ENCODE measurements at regions not wholly inside any gene's neighbourhood (a gene's known extent, or its start where the extent isn't known, plus 50 kb on each side); places are given as distances from the start of the nearest gene placed in this dataset.

DNA sequence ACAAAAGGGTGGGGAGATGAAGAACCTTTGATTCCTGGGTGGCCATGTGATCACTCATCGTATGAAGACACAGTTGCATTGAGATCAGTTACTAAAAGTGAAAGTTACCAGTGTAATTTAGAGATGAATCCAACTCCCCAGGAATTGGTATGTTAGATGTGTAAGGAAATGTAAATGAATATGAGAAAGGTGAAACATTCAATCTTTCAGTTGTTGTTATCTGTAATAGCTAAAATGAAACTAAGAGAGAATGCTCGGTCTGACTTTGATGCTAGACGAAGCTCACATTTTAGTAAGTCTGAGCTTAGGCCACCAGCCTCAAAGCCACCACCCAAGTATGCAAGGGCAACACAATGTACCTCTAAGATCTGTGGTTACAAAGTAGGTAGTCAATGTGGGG is 194.3 kb upstream of the POF1B start:
- Histone ChIP-seq H3K4me3 (ENCODE audit: low read length, poor library complexity, severe bottlenecking) (no peak overlapping the region), H3K4me1 (ENCODE audit: insufficient read depth, low read length, poor library complexity, severe bottlenecking) (no peaks in the 10 kb centered on the region), H3F3A (ENCODE audit: low read depth) (no peaks in the 10 kb centered on the region), H3K27me3 (ENCODE audit: insufficient read depth, low read length, poor library complexity, severe bottlenecking) (no peaks in the 10 kb centered on the region), H3K9me2 (replicated peaks; ENCODE audit: low read depth, low read length) (no peaks in the 10 kb centered on the region), H3K4me2 (ENCODE audit: low read depth, low read length, poor library complexity, severe bottlenecking) (no peak overlapping the region), H3K79me2 (ENCODE audit: insufficient read depth, low read length) (no peaks in the 10 kb centered on the region), H4K20me1 (ENCODE audit: insufficient read depth, low read length, poor library complexity, severe bottlenecking) (no peaks in the 10 kb centered on the region), H2AFZ (ENCODE audit: low read length) (no peak overlapping the region), H3K9ac (ENCODE audit: low read depth, low read length, poor library complexity, severe bottlenecking) (no peak overlapping the region), H3K36me3 (ENCODE audit: insufficient read depth, low read length) (no peaks in the 10 kb centered on the region), H3K9me3 (ENCODE audit: insufficient read depth, low read depth, low read length) (no peaks in the 10 kb centered on the region)
- TF ChIP-seq, protein P1, sequence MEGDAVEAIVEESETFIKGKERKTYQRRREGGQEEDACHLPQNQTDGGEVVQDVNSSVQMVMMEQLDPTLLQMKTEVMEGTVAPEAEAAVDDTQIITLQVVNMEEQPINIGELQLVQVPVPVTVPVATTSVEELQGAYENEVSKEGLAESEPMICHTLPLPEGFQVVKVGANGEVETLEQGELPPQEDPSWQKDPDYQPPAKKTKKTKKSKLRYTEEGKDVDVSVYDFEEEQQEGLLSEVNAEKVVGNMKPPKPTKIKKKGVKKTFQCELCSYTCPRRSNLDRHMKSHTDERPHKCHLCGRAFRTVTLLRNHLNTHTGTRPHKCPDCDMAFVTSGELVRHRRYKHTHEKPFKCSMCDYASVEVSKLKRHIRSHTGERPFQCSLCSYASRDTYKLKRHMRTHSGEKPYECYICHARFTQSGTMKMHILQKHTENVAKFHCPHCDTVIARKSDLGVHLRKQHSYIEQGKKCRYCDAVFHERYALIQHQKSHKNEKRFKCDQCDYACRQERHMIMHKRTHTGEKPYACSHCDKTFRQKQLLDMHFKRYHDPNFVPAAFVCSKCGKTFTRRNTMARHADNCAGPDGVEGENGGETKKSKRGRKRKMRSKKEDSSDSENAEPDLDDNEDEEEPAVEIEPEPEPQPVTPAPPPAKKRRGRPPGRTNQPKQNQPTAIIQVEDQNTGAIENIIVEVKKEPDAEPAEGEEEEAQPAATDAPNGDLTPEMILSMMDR (conservative IDR thresholded peaks at IDR 0.05; ENCODE audit: low read length): no peak
- TF ChIP-seq EZH2phosphoT487 (IDR thresholded peaks at IDR 0.05; ENCODE audit: borderline replicate concordance): no peak

DNA sequence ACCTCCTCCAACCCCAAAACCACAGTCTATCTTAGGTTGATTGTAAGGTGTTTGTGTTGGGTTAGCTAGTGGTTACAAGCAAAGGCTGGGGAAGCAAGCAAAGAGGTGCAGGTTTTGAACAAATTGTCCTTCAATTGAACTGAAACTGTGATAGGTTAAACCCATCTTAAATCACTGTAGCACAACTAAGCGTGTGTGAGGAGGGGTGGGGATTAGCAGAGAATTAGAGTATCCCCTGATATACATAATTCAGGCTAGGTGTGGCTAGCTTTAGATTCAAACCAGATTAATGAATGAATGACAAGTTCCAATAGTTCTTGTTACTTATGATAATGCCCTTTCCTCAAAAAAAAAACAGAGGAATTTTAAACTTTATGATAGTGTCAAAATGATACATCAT is 191.0 kb upstream of the POF1B start:
- TF ChIP-seq EZH2phosphoT487 (IDR thresholded peaks at IDR 0.05; ENCODE audit: borderline replicate concordance): no peak
- TF ChIP-seq, protein P1 (conservative IDR thresholded peaks at IDR 0.05; ENCODE audit: low read length): no peak
- Histone ChIP-seq H3K4me2 (ENCODE audit: low read depth, low read length, poor library complexity, severe bottlenecking) (no peak overlapping the region), H3K36me3 (ENCODE audit: insufficient read depth, low read length) (no peaks in the 10 kb centered on the region), H3K4me3 (ENCODE audit: low read length, poor library complexity, severe bottlenecking) (no peak overlapping the region), H3F3A (ENCODE audit: low read depth) (no peaks in the 10 kb centered on the region), H4K20me1 (ENCODE audit: insufficient read depth, low read length, poor library complexity, severe bottlenecking) (no peaks in the 10 kb centered on the region), H2AFZ (ENCODE audit: low read length) (no peak overlapping the region), H3K9me2 (replicated peaks; ENCODE audit: low read depth, low read length) (no peaks in the 10 kb centered on the region), H3K9ac (ENCODE audit: low read depth, low read length, poor library complexity, severe bottlenecking) (no peak overlapping the region), H3K9me3 (ENCODE audit: insufficient read depth, low read depth, low read length) (no peaks in the 10 kb centered on the region), H3K27me3 (ENCODE audit: insufficient read depth, low read length, poor library complexity, severe bottlenecking) (no peaks in the 10 kb centered on the region), H3K4me1 (ENCODE audit: insufficient read depth, low read length, poor library complexity, severe bottlenecking) (no peaks in the 10 kb centered on the region), H3K79me2 (ENCODE audit: insufficient read depth, low read length) (no peaks in the 10 kb centered on the region)

DNA sequence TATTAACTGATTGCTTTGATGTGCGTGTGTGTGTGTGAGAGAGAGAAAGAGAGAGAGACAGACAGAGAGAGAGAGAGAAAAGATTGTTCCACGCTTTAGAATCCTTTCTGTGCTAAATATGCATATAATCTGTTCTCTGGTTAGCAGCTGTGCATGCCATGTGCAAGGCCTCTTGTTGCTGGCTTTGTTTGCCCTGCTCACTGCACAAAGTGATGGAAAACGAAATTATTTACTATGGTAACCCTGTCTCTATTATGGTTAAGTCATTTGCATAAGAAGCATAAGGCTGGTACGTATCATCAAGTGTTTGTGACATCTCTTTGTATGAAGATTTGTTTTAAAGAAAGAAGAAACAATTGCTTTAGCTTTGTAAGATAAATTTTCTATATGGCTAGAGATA is 190.2 kb upstream of the POF1B start:
- H3K9ac ChIP-seq (ENCODE audit: low read depth, low read length, poor library complexity, severe bottlenecking): no peak overlapping the region
- H3K79me2 ChIP-seq (ENCODE audit: insufficient read depth, low read length): no peaks in the 10 kb centered on the region
- no peaks in the 10 kb centered on the region for H3K9me2 ChIP-seq (replicated peaks; ENCODE audit: low read depth, low read length)
- H4K20me1 ChIP-seq (ENCODE audit: insufficient read depth, low read length, poor library complexity, severe bottlenecking): no peaks in the 10 kb centered on the region
- H3K36me3 ChIP-seq (ENCODE audit: insufficient read depth, low read length): no peaks in the 10 kb centered on the region
- no peaks in the 10 kb centered on the region for H3K9me3 ChIP-seq (ENCODE audit: insufficient read depth, low read depth, low read length)
- H3K4me1 ChIP-seq (ENCODE audit: insufficient read depth, low read length, poor library complexity, severe bottlenecking): no peaks in the 10 kb centered on the region
- H3K27me3 ChIP-seq (ENCODE audit: insufficient read depth, low read length, poor library complexity, severe bottlenecking): no peaks in the 10 kb centered on the region
- no peaks in the 10 kb centered on the region for H3F3A ChIP-seq (ENCODE audit: low read depth)
- H2AFZ ChIP-seq (ENCODE audit: low read length): no peak overlapping the region
- TF ChIP-seq EZH2phosphoT487 (IDR thresholded peaks at IDR 0.05; ENCODE audit: borderline replicate concordance): no peak
- TF ChIP-seq, protein P1 (conservative IDR thresholded peaks at IDR 0.05; ENCODE audit: low read length): no peak
- no peak overlapping the region for H3K4me3 ChIP-seq (ENCODE audit: low read length, poor library complexity, severe bottlenecking)
- H3K4me2 ChIP-seq (ENCODE audit: low read depth, low read length, poor library complexity, severe bottlenecking): no peak overlapping the region
